ENCODE measurements at regions not wholly inside any gene's neighbourhood (a gene's known extent, or its start where the extent isn't known, plus 50 kb on each side); places are given as distances from the start of the nearest gene placed in this dataset.
A peak's percentile ranks its signal among the peaks of the same experiment; 100 is the strongest.

DNA sequence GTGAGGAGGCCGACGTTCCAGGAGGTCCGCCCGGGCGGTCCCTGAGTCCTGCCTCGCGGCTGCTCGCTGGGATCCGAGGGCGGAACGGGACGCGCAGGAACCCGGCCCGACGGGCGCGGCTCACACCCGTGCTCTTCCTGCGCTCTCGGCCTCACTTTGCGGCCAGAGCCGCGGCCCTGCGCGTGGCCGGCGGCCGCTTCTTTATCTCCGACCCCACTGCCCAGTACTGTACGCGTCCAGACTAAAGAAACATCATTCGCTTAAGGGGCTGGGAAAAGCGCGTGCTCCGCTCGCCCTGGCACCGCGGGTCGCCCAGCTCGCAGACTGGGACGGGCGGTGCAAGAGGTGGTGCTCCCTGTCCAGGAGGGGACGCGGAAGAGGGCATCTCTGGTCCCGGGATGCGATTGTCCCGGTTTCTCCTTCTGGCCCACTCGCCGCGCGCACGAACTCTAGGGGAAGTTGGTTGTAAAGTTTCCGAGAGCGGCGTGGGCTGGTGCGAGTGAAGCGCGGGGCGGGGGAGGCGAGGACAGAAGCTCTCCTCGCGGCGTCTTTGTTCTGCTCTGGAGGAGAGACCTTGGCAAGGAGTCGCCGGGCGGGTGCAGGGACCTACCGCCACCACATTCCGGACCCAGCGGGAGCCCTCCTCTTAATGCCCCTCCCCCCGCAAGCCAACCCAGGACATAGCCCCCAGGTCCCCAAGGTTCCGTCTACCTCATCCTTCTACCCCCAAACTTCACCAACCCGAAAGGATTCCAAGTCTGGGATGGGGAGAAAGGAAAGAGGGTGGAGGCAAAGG is 71.0 kb downstream of the SOX4 start:
- TF ChIP-seq, protein P1, sequence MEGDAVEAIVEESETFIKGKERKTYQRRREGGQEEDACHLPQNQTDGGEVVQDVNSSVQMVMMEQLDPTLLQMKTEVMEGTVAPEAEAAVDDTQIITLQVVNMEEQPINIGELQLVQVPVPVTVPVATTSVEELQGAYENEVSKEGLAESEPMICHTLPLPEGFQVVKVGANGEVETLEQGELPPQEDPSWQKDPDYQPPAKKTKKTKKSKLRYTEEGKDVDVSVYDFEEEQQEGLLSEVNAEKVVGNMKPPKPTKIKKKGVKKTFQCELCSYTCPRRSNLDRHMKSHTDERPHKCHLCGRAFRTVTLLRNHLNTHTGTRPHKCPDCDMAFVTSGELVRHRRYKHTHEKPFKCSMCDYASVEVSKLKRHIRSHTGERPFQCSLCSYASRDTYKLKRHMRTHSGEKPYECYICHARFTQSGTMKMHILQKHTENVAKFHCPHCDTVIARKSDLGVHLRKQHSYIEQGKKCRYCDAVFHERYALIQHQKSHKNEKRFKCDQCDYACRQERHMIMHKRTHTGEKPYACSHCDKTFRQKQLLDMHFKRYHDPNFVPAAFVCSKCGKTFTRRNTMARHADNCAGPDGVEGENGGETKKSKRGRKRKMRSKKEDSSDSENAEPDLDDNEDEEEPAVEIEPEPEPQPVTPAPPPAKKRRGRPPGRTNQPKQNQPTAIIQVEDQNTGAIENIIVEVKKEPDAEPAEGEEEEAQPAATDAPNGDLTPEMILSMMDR (IDR thresholded peaks at IDR 0.05; ENCODE audit: insufficient read depth, low read depth, low read length) = no peak
- peak; percentile 91 for TF ChIP-seq EZH2 (IDR thresholded peaks at IDR 0.05; ENCODE audit: insufficient read depth, low read length)
